SK-N-SH treated with all-trans-retinoic acid at 6 μM for 48 hours (cell line): ENCODE measurements at regions not wholly inside any gene's neighbourhood (a gene's known extent, or its start where the extent isn't known, plus 50 kb on each side); places are given as distances from the start of the nearest gene placed in this dataset.

ENCODE experiments used
- ARNTL ChIP-seq: fragments of 450-650 bp; formaldehyde crosslinking; IDR thresholded peaks from 2 replicates; pipeline ENCODE4 v1.5.0; 2020; ENCODE audit warnings: low read depth, mild to moderate bottlenecking, moderate library complexity, borderline replicate concordance
- CREB5 ChIP-seq: fragments of 250-450 bp; sonication (Bioruptor Pico); IDR thresholded peaks from 2 replicates; pipeline ENCODE4 v1.5.1; 2020; ENCODE audit warnings: low read depth, mild to moderate bottlenecking, moderate library complexity
- ESRRG ChIP-seq: fragments of 250-450 bp; sonication (Bioruptor Pico); IDR thresholded peaks from 2 replicates; pipeline ENCODE4 v1.6.1; 2021; ENCODE audit warnings: mild to moderate bottlenecking
- OSR1 ChIP-seq: fragments of 250-450 bp; sonication (Bioruptor Pico); IDR thresholded peaks from 2 replicates; pipeline ENCODE4 v1.8.0; 2022; ENCODE audit warnings: moderate library complexity, mild to moderate bottlenecking, inconsistent platforms
- POU6F1 ChIP-seq: fragments of 250-450 bp; sonication (Bioruptor Pico); IDR thresholded peaks from 2 replicates; pipeline ENCODE4 v1.8.0; 2021; ENCODE audit warnings: low read depth, mild to moderate bottlenecking, moderate library complexity, borderline replicate concordance
- RARB ChIP-seq: fragments of 250-450 bp; sonication (Bioruptor Pico); IDR thresholded peaks from 2 replicates; pipeline ENCODE4 v1.8.0; 2021; ENCODE audit warnings: mild to moderate bottlenecking, moderate library complexity
- TSHZ2 ChIP-seq: fragments of 250-450 bp; sonication (Bioruptor Pico); IDR thresholded peaks from 2 replicates; pipeline ENCODE4 v1.5.0; 2020; ENCODE audit warnings: mild to moderate bottlenecking, moderate library complexity
- ZNF565 ChIP-seq: fragments of 450-650 bp; formaldehyde crosslinking; conservative IDR thresholded peaks from 2 replicates; pipeline ENCODE4 v1.5.0; 2020; ENCODE audit warnings: low read depth, mild to moderate bottlenecking, moderate library complexity
- ZNF70 ChIP-seq: fragments of 450-650 bp; formaldehyde crosslinking; IDR thresholded peaks from 2 replicates; pipeline ENCODE4 v1.5.0; 2020; ENCODE audit warnings: mild to moderate bottlenecking, moderate library complexity

GRCh38 chr12:58777815-58778214 lies 142.5 kb downstream of the LRIG3 start:
- no peak for TF ChIP-seq RARB (CRISPR knock-in tag)
- no peak for TF ChIP-seq ESRRG (CRISPR knock-in tag)
- TF ChIP-seq CREB5 (CRISPR knock-in tag): no peak
- no peak for TF ChIP-seq TSHZ2 (CRISPR knock-in tag)
- TF ChIP-seq ARNTL: no peak
- TF ChIP-seq POU6F1: no peak
- no peak for TF ChIP-seq OSR1 (CRISPR knock-in tag)
- no peak for TF ChIP-seq ZNF565 (CRISPR knock-in tag)
- no peak for TF ChIP-seq ZNF70 (CRISPR knock-in tag)
